WTC11 (cell line): ENCODE measurements at regions not wholly inside any gene's neighbourhood (a gene's known extent, or its start where the extent isn't known, plus 50 kb on each side); places are given as distances from the start of the nearest gene placed in this dataset.

Experiments used
- ATAC-seq: fragments of 200-7000 bp; cut with Tn5 transposase; 2 replicates; pipeline ENCODE4 v1.10.0; 2021; ENCODE audit warnings: mild to moderate bottlenecking, moderate library complexity
- CTCF ChIA-PET: fragments of 300-600 bp; sonication (Branson Sonifier 250); formaldehyde crosslinking; loops from one replicate; lab custom pipeline; 2021; ENCODE audit warnings: antibody characterized with exemption; lab: Charles Lee
- POLR2A ChIA-PET: fragments of 350-600 bp; sonication (Branson Sonifier 250); formaldehyde crosslinking; loops from one replicate; lab custom pipeline; 2021; ENCODE audit warnings: antibody characterized with exemption; lab: Charles Lee
- DNase-seq: peaks from one replicate; pipeline ENCODE4 v3.0.0; 2021; ENCODE audit warnings: low spot score
- H3K27ac Mint-ChIP-seq: 2 replicates; pipeline ENCODE4 v1.8.0; 2021; ENCODE audit warnings: mixed read lengths
- H3K27me3 Mint-ChIP-seq: 2 replicates; pipeline ENCODE4 v1.8.0; 2021; ENCODE audit warnings: low read depth, mild to moderate bottlenecking, moderate library complexity, mixed read lengths
- H3K36me3 Mint-ChIP-seq: 2 replicates; pipeline ENCODE4 v1.8.0; 2021; ENCODE audit warnings: mixed read lengths
- H3K4me1 Mint-ChIP-seq: 2 replicates; pipeline ENCODE4 v1.8.0; 2022; ENCODE audit warnings: mixed read lengths
- H3K4me3 Mint-ChIP-seq: 2 replicates; pipeline ENCODE4 v1.8.0; 2021; ENCODE audit warnings: mild to moderate bottlenecking, moderate library complexity, mixed read lengths
- H3K9me3 Mint-ChIP-seq: 2 replicates; pipeline ENCODE4 v1.8.0; 2021; ENCODE audit warnings: mixed read lengths
- CREM ChIP-seq: sonication (generic); formaldehyde crosslinking; IDR thresholded peaks from 2 replicates; pipeline ENCODE4 v1.8.1; 2022; ENCODE audit warnings: mild to moderate bottlenecking, missing genetic modification reagents, moderate library complexity
- FOXJ3 ChIP-seq: sonication (generic); formaldehyde crosslinking; IDR thresholded peaks from 2 replicates; pipeline ENCODE4 v1.9.0; 2021; ENCODE audit warnings: missing genetic modification reagents, mild to moderate bottlenecking, borderline replicate concordance
- FOXP1 ChIP-seq: sonication (generic); formaldehyde crosslinking; IDR thresholded peaks from 2 replicates; pipeline ENCODE4 v1.8.0; 2022; ENCODE audit warnings: missing genetic modification reagents, mild to moderate bottlenecking, moderate library complexity, borderline replicate concordance
- HMGXB4 ChIP-seq: sonication (generic); formaldehyde crosslinking; IDR thresholded peaks from 2 replicates; pipeline ENCODE4 v1.8.1; 2023; ENCODE audit warnings: mild to moderate bottlenecking, moderate library complexity, missing genetic modification reagents
- MYBL2 ChIP-seq: sonication (generic); formaldehyde crosslinking; IDR thresholded peaks from 2 replicates; pipeline ENCODE4 v1.8.1; 2023; ENCODE audit warnings: mild to moderate bottlenecking, moderate library complexity, missing genetic modification reagents
- SMAD4 ChIP-seq: sonication (generic); formaldehyde crosslinking; IDR thresholded peaks from 2 replicates; pipeline ENCODE4 v1.8.0; 2022; ENCODE audit warnings: mild to moderate bottlenecking, missing genetic modification reagents
- SP1 ChIP-seq: sonication (generic); formaldehyde crosslinking; conservative IDR thresholded peaks from 2 replicates; pipeline ENCODE4 v1.8.1; 2022; ENCODE audit warnings: missing genetic modification reagents
- TEAD1 ChIP-seq: sonication (generic); formaldehyde crosslinking; IDR thresholded peaks from 2 replicates; pipeline ENCODE4 v1.8.0; 2022; ENCODE audit warnings: mild to moderate bottlenecking, missing genetic modification reagents
- TEAD4 ChIP-seq: sonication (generic); formaldehyde crosslinking; IDR thresholded peaks from 2 replicates; pipeline ENCODE4 v1.8.0; 2022; ENCODE audit warnings: mild to moderate bottlenecking, missing genetic modification reagents
- ZNF121 ChIP-seq: sonication (generic); formaldehyde crosslinking; IDR thresholded peaks from 2 replicates; pipeline ENCODE4 v1.8.0; 2023; ENCODE audit warnings: missing genetic modification reagents
- ZNF138 ChIP-seq: sonication (generic); formaldehyde crosslinking; conservative IDR thresholded peaks from 2 replicates; pipeline ENCODE4 v1.8.1; 2022; ENCODE audit warnings: mild to moderate bottlenecking, moderate library complexity, missing genetic modification reagents
- ZNF263 ChIP-seq: sonication (generic); formaldehyde crosslinking; IDR thresholded peaks from 2 replicates; pipeline ENCODE4 v1.8.1; 2022; ENCODE audit warnings: low read depth, mild to moderate bottlenecking, moderate library complexity, missing genetic modification reagents
- ZNF423 ChIP-seq: fragments of 250-450 bp; sonication (Bioruptor Pico); IDR thresholded peaks from 2 replicates; pipeline ENCODE4 v2.1.2; 2022; ENCODE audit warnings: mild to moderate bottlenecking, moderate library complexity
- ZNF425 ChIP-seq: fragments of 250-450 bp; sonication (Bioruptor Pico); conservative IDR thresholded peaks from 2 replicates; pipeline ENCODE4 v1.9.0; 2021; ENCODE audit warnings: mild to moderate bottlenecking
- ZNF671 ChIP-seq: fragments of 250-450 bp; sonication (Bioruptor Pico); IDR thresholded peaks from 2 replicates; pipeline ENCODE4 v1.8.0; 2021; ENCODE audit warnings: mild to moderate bottlenecking
- TF ChIP-seq, protein P1 (sequence below): sonication (generic); formaldehyde crosslinking; IDR thresholded peaks from 2 replicates; pipeline ENCODE4 v1.8.1; 2022; ENCODE audit warnings: mild to moderate bottlenecking, missing genetic modification reagents, moderate library complexity, borderline replicate concordance
- TF ChIP-seq, protein P2 (sequence below): sonication (generic); formaldehyde crosslinking; IDR thresholded peaks from 2 replicates; pipeline ENCODE4 v1.8.0; 2022; ENCODE audit warnings: mild to moderate bottlenecking, missing genetic modification reagents
- TF ChIP-seq, protein P3 (sequence below): fragments of 250-450 bp; sonication (Bioruptor Pico); IDR thresholded peaks from 2 replicates; pipeline ENCODE4 v1.9.0; 2021; ENCODE audit warnings: mild to moderate bottlenecking, borderline replicate concordance
- TF ChIP-seq, protein P4 (sequence below): sonication (generic); formaldehyde crosslinking; conservative IDR thresholded peaks from 2 replicates; pipeline ENCODE4 v1.8.1; 2023; ENCODE audit warnings: mild to moderate bottlenecking, low read depth, missing genetic modification reagents, moderate library complexity
- TF ChIP-seq, protein P5 (sequence below): sonication (generic); formaldehyde crosslinking; IDR thresholded peaks from 2 replicates; pipeline ENCODE4 v1.8.1; 2023; ENCODE audit warnings: mild to moderate bottlenecking, missing genetic modification reagents, moderate library complexity

DNA sequence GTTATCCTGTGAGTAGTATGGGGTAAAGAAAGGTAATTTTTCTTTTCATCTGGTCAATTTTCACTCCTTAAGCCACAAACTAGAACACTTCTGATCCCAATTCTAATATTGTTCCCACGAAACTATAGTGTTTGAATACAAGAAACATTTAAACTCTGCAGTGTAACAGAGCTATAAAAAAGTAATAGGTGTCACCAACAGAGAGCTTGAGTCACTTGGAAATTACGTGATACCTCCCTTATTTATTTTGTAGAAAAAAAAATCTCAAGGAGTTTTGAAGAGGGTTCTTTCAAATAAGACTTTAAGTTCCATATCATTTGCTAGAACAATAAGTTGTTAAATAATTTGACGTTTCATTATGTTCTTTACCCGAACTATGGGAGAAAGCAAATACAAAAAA lies 959.4 kb downstream of the JRKL start:
- H3K27ac Mint-ChIP-seq = no peak overlapping the region
- no peak for ATAC-seq
- POLR2A ChIA-PET = no interaction called here

DNA sequence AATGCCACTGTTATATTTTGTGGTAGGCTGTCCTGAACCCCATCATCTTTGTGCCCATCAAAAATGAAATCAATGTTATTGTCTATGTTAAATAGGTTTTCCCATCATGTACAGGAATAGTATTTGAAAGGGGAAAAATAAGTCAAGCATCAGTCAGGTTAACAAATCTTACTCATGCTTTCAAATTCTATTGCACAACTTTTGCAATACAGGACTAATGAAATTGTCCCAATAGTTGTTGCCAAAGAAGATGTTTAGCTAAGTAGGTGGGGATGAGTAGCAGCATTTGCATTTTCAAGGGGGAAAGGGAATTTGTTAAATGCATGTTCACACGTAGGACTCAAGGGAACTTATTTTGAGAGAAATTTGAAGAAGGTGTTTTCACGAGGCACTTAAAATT lies 962.1 kb downstream of the JRKL start:
- POLR2A ChIA-PET = no interaction called here
- CTCF ChIA-PET = no interaction called here
- Mint-ChIP-seq H3K4me1 (peaks cover 31% of the 10 kb centered on the region), H3K36me3 (no peaks in the 10 kb centered on the region), H3K4me3 (no peak overlapping the region), H3K9me3 (peaks cover 7% of the 10 kb centered on the region), H3K27ac (no peak overlapping the region), H3K27me3 (no peaks in the 10 kb centered on the region)
- no peak for DNase-seq
- no peak for TF ChIP-seq MYBL2 (CRISPR knock-in tag)
- no peak for TF ChIP-seq FOXP1 (CRISPR knock-in tag)
- TF ChIP-seq TEAD1 (CRISPR knock-in tag) = no peak
- TF ChIP-seq, protein P1, sequence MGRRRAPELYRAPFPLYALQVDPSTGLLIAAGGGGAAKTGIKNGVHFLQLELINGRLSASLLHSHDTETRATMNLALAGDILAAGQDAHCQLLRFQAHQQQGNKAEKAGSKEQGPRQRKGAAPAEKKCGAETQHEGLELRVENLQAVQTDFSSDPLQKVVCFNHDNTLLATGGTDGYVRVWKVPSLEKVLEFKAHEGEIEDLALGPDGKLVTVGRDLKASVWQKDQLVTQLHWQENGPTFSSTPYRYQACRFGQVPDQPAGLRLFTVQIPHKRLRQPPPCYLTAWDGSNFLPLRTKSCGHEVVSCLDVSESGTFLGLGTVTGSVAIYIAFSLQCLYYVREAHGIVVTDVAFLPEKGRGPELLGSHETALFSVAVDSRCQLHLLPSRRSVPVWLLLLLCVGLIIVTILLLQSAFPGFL = no peak
- no peak for ATAC-seq

More for the DNA sequence above, 959.4 kb downstream of the JRKL start:
- Mint-ChIP-seq H3K4me1 (peaks cover 25% of the 10 kb centered on the region), H3K36me3 (no peaks in the 10 kb centered on the region), H3K9me3 (peaks cover 14% of the 10 kb centered on the region), H3K27me3 (no peaks in the 10 kb centered on the region), H3K4me3 (no peak overlapping the region)
- no peak for DNase-seq
- CTCF ChIA-PET = no interaction called here
- TF ChIP-seq, protein P2, sequence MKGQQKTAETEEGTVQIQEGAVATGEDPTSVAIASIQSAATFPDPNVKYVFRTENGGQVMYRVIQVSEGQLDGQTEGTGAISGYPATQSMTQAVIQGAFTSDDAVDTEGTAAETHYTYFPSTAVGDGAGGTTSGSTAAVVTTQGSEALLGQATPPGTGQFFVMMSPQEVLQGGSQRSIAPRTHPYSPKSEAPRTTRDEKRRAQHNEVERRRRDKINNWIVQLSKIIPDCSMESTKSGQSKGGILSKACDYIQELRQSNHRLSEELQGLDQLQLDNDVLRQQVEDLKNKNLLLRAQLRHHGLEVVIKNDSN (CRISPR knock-in tag) = no peak
- TF ChIP-seq, protein P3, sequence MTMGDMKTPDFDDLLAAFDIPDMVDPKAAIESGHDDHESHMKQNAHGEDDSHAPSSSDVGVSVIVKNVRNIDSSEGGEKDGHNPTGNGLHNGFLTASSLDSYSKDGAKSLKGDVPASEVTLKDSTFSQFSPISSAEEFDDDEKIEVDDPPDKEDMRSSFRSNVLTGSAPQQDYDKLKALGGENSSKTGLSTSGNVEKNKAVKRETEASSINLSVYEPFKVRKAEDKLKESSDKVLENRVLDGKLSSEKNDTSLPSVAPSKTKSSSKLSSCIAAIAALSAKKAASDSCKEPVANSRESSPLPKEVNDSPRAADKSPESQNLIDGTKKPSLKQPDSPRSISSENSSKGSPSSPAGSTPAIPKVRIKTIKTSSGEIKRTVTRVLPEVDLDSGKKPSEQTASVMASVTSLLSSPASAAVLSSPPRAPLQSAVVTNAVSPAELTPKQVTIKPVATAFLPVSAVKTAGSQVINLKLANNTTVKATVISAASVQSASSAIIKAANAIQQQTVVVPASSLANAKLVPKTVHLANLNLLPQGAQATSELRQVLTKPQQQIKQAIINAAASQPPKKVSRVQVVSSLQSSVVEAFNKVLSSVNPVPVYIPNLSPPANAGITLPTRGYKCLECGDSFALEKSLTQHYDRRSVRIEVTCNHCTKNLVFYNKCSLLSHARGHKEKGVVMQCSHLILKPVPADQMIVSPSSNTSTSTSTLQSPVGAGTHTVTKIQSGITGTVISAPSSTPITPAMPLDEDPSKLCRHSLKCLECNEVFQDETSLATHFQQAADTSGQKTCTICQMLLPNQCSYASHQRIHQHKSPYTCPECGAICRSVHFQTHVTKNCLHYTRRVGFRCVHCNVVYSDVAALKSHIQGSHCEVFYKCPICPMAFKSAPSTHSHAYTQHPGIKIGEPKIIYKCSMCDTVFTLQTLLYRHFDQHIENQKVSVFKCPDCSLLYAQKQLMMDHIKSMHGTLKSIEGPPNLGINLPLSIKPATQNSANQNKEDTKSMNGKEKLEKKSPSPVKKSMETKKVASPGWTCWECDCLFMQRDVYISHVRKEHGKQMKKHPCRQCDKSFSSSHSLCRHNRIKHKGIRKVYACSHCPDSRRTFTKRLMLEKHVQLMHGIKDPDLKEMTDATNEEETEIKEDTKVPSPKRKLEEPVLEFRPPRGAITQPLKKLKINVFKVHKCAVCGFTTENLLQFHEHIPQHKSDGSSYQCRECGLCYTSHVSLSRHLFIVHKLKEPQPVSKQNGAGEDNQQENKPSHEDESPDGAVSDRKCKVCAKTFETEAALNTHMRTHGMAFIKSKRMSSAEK (CRISPR knock-in tag) = no peak
- TF ChIP-seq HMGXB4 = no peak
- TF ChIP-seq TEAD4 (CRISPR knock-in tag) = no peak
- no peak for TF ChIP-seq ZNF121 (CRISPR knock-in tag)
- TF ChIP-seq CREM = no peak
- no peak for TF ChIP-seq ZNF671 (CRISPR knock-in tag)
- TF ChIP-seq ZNF423 (CRISPR knock-in tag) = no peak
- no peak for TF ChIP-seq ZNF138 (CRISPR knock-in tag)

- no peak for ATAC-seq
- Mint-ChIP-seq H3K9me3 (peaks cover 7% of the 10 kb centered on the region), H3K4me1 (peaks cover 25% of the 10 kb centered on the region), H3K36me3 (no peaks in the 10 kb centered on the region), H3K27ac (no peak overlapping the region), H3K27me3 (no peaks in the 10 kb centered on the region), H3K4me3 (no peak overlapping the region)
- no peak for DNase-seq
- ChIA-PET POLR2A (no interaction called here), CTCF (no interaction called here)
- TF ChIP-seq ZNF425 (no peak), CREM (no peak), SMAD4 (CRISPR knock-in tag) (no peak), SP1 (no peak), FOXJ3 (CRISPR knock-in tag) (no peak), ZNF263 (CRISPR knock-in tag) (no peak), ZNF138 (CRISPR knock-in tag) (no peak)
- TF ChIP-seq, protein P4, sequence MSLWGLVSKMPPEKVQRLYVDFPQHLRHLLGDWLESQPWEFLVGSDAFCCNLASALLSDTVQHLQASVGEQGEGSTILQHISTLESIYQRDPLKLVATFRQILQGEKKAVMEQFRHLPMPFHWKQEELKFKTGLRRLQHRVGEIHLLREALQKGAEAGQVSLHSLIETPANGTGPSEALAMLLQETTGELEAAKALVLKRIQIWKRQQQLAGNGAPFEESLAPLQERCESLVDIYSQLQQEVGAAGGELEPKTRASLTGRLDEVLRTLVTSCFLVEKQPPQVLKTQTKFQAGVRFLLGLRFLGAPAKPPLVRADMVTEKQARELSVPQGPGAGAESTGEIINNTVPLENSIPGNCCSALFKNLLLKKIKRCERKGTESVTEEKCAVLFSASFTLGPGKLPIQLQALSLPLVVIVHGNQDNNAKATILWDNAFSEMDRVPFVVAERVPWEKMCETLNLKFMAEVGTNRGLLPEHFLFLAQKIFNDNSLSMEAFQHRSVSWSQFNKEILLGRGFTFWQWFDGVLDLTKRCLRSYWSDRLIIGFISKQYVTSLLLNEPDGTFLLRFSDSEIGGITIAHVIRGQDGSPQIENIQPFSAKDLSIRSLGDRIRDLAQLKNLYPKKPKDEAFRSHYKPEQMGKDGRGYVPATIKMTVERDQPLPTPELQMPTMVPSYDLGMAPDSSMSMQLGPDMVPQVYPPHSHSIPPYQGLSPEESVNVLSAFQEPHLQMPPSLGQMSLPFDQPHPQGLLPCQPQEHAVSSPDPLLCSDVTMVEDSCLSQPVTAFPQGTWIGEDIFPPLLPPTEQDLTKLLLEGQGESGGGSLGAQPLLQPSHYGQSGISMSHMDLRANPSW (CRISPR knock-in tag) = no peak
- TF ChIP-seq, protein P5, sequence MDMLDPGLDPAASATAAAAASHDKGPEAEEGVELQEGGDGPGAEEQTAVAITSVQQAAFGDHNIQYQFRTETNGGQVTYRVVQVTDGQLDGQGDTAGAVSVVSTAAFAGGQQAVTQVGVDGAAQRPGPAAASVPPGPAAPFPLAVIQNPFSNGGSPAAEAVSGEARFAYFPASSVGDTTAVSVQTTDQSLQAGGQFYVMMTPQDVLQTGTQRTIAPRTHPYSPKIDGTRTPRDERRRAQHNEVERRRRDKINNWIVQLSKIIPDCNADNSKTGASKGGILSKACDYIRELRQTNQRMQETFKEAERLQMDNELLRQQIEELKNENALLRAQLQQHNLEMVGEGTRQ (CRISPR knock-in tag) = no peak
These were observed 964.2 kb downstream of the JRKL start for GRCh38 chr11:97354026-97354425.
